Liver (tissue), 3 donors: ENCODE measurements at regions not wholly inside any gene's neighbourhood (a gene's known extent, or its start where the extent isn't known, plus 50 kb on each side); places are given as distances from the start of the nearest gene placed in this dataset.
"Not testable (repeated sequence)": the region's sequence is repeated elsewhere in the genome, so short reads cannot be mapped to it uniquely, and the experiment has no call there.

Source experiments
- CTCF ChIP-seq: fragments of 150-350 bp; IDR thresholded peaks from 2 replicates; pipeline ENCODE4 v1.5.1; 2017; ENCODE audit warnings: improper control_type of control experiment, low read depth, low read length; ENCODE audit not compliant: missing input control
- EGR1 ChIP-seq, 2 donors: IDR thresholded peaks; 2 replicates each; pipeline ENCODE4 v1.6.1; 2016 to 2018; ENCODE audit warnings: antibody characterized with exemption in 2 of 2, low read depth in 2 of 2
- FOXA2 ChIP-seq: IDR thresholded peaks from 2 replicates; pipeline ENCODE4 v1.6.1; 2016; ENCODE audit warnings: antibody characterized with exemption
- GABPA ChIP-seq, 2 donors: IDR thresholded peaks in 1 of 2; conservative IDR thresholded peaks in 1 of 2; 2 replicates each; pipeline ENCODE4 v1.6.1; 2016; ENCODE audit warnings: antibody characterized with exemption in 2 of 2, mild to moderate bottlenecking in 1 of 2, moderate library complexity in 1 of 2
- HNF4A ChIP-seq, 2 donors: conservative IDR thresholded peaks; 2 replicates each; pipeline ENCODE4 v1.6.1; 2016; ENCODE audit warnings: antibody characterized with exemption in 2 of 2, mild to moderate bottlenecking in 2 of 2
- MAX ChIP-seq: IDR thresholded peaks from 2 replicates; pipeline ENCODE4 v1.6.1; 2016; ENCODE audit warnings: antibody characterized with exemption
- NR2F2 ChIP-seq: IDR thresholded peaks from 2 replicates; pipeline ENCODE4 v1.6.1; 2016; ENCODE audit warnings: antibody characterized with exemption
- REST ChIP-seq: IDR thresholded peaks from 2 replicates; pipeline ENCODE4 v1.6.1; 2016; ENCODE audit warnings: antibody characterized with exemption, mild to moderate bottlenecking
- RXRA ChIP-seq, 2 donors: IDR thresholded peaks; 2 replicates each; pipeline ENCODE4 v1.6.1; 2017 to 2018; ENCODE audit warnings: antibody characterized with exemption in 2 of 2, mild to moderate bottlenecking in 1 of 2
- ZBTB33 ChIP-seq: IDR thresholded peaks from 2 replicates; pipeline ENCODE4 v1.6.1; 2016; ENCODE audit warnings: antibody characterized with exemption
- donor health status: healthy.
- donor health status: healthy.

- TF ChIP-seq CTCF; ZBTB33; REST; RXRA (IDR thresholded peaks at IDR 0.05); MAX; HNF4A (conservative IDR thresholded peaks at IDR 0.05); EGR1 (IDR thresholded peaks at IDR 0.05; ENCODE audit: low read depth in 2 of 2); GABPA (IDR thresholded peaks at IDR 0.05 in 1 of 2, conservative IDR thresholded peaks at IDR 0.05 in 1 of 2); NR2F2; FOXA2: not testable (repeated sequence)
Measured at GRCh38 chr2:91520972-91521535, 2829.6 kb downstream of the RPIA start.
